ENCODE measurements at regions not wholly inside any gene's neighbourhood (a gene's known extent, or its start where the extent isn't known, plus 50 kb on each side); places are given as distances from the start of the nearest gene placed in this dataset.

DNA sequence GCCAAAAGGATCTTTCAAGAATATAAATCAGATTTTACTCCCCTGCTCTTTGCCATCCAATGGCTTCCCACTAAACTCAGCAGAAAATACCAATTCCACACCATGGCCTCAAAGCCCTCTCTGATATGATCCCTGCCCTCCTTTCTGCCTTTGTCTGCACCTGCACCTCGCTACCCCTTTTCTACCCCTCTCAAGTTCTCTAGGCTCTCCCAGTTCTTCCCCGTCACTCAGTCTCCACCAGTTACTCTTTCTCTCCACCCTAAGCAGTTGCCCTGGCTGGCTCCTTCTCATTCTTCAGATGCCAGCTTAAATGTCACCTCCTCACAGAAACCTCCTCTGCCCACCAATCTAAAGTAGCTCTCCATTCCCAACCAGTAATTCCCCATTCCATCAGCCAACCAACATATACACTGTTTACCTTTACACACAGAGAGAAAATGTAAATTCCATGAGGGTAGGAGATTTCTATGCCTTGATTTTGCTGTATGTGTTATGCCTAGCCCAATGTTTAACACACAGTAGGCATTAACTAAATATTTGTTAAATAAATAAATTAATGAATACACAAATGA, 93.6 kb upstream of the LPP start:
- intact Hi-C loops (cut with DNase I): no loop called here
- TF ChIP-seq CTCF (IDR thresholded peaks at IDR 0.05): no peak
- no peaks in the 10 kb centered on the region for H3K36me3 ChIP-seq
- H3K4me3 ChIP-seq: no peak overlapping the region
- H3K27me3 ChIP-seq: no peaks in the 10 kb centered on the region
- H3K27ac ChIP-seq: no peak overlapping the region
- DNase-seq (ENCODE audit: low spot score in 2 of 2): peak in 1 of 2 donors; percentile 25
- H3K9me3 ChIP-seq: no peaks in the 10 kb centered on the region
- H3K4me1 ChIP-seq: peaks cover 0 to 14% of the 10 kb centered on the region in 2 donors

GRCh38 chr3:188060840-188061544, 93.0 kb upstream of the LPP start:
- intact Hi-C loops (cut with DNase I): no loop called here
- DNase-seq (ENCODE audit: low spot score in 2 of 2): peak in 1 of 2 donors; percentile 63
- H3K9me3 ChIP-seq: no peaks in the 10 kb centered on the region
- TF ChIP-seq CTCF (IDR thresholded peaks at IDR 0.05): no peak
- H3K27me3 ChIP-seq: no peaks in the 10 kb centered on the region
- no peak overlapping the region for H3K27ac ChIP-seq
- no peaks in the 10 kb centered on the region for H3K36me3 ChIP-seq
- H3K4me1 ChIP-seq: peaks cover 0 to 14% of the 10 kb centered on the region in 2 donors
- no peak overlapping the region for H3K4me3 ChIP-seq

DNA sequence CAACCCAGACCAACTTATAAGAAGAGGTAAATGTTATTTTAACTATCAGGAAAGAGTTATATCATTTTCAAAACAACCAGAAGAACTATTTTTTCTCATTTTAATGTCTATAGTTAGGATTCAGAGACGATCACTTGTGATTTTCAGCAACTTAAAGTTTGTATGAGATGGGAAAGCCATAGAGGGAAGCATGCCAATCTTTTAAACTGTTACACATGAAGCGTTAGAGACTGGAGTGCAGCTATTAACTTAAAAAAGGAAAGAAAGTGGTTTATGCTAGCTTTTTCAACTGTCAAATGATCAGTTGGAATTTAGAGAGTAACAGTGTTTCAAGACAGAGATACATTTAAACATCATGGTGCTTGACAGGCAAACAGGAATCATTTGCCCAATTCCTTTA, 91.7 kb upstream of the LPP start:
- Histone ChIP-seq H3K9me3 (no peaks in the 10 kb centered on the region), H3K4me1 (peaks cover 0 to 14% of the 10 kb centered on the region in 2 donors), H3K4me3 (no peak overlapping the region), H3K36me3 (no peaks in the 10 kb centered on the region), H3K27me3 (no peaks in the 10 kb centered on the region), H3K27ac (no peak overlapping the region)
- TF ChIP-seq CTCF (IDR thresholded peaks at IDR 0.05): no peak
- no peak for DNase-seq (ENCODE audit: low spot score in 2 of 2)
- intact Hi-C loops (cut with DNase I): no loop called here

- intact Hi-C loops (cut with DNase I): no loop called here
- DNase-seq (ENCODE audit: low spot score in 2 of 2): no peak
Observed at GRCh38 chr3:188064831-188065493, 89.0 kb upstream of the LPP start.

DNA sequence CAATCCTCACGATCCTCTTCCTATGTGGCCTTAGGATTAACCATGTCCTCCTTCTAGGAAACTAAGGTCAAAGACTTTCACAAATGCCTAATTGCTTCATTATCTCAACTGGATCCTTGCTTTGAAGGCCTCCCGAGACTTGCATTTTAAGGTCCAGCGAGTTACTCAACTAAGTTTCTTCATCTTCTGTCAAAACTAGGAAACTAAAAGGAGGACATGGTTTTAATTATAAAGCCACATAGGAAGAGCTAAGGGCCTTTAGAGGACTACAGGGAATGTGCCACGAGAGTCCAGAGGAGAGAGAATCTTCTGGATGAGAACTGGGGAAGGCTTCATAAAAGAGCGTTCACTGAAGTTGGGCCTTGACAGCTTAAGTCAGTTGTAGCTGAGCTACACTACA, 87.8 kb upstream of the LPP start:
- H3K36me3 ChIP-seq: no peaks in the 10 kb centered on the region
- H3K27me3 ChIP-seq: no peaks in the 10 kb centered on the region
- intact Hi-C loops (cut with DNase I): no loop called here
- H3K4me1 ChIP-seq: peaks cover 0 to 13% of the 10 kb centered on the region in 2 donors
- no peak overlapping the region for H3K27ac ChIP-seq
- TF ChIP-seq CTCF (IDR thresholded peaks at IDR 0.05): no peak
- H3K9me3 ChIP-seq: no peaks in the 10 kb centered on the region
- no peak overlapping the region for H3K4me3 ChIP-seq
- no peak for DNase-seq (ENCODE audit: low spot score in 2 of 2)

More at GRCh38 chr3:188064831-188065493, 89.0 kb upstream of the LPP start:
- TF ChIP-seq CTCF (IDR thresholded peaks at IDR 0.05): no peak
- Histone ChIP-seq H3K27me3 (no peaks in the 10 kb centered on the region), H3K36me3 (no peaks in the 10 kb centered on the region), H3K4me3 (no peak overlapping the region), H3K27ac (no peak overlapping the region), H3K9me3 (no peaks in the 10 kb centered on the region), H3K4me1 (peaks cover 0 to 14% of the 10 kb centered on the region in 2 donors)

All from ascending aorta (tissue), 2 donors.